Muscle layer of colon (tissue), 2 donors: ENCODE measurements at regions not wholly inside any gene's neighbourhood (a gene's known extent, or its start where the extent isn't known, plus 50 kb on each side); places are given as distances from the start of the nearest gene placed in this dataset.
A peak's percentile ranks its signal among the peaks of the same experiment; 100 is the strongest.

Source experiments
- H3K27ac ChIP-seq: one replicate; pipeline ENCODE4 v1.7.0; 2013; ENCODE audit warnings: low read depth, mild to moderate bottlenecking, low read length, moderate library complexity
- H3K27me3 ChIP-seq, 2 donors: one replicate each; pipeline ENCODE4 v1.7.0; 2013; ENCODE audit warnings: low read length in 2 of 2, mild to moderate bottlenecking in 2 of 2; ENCODE audit not compliant: insufficient read depth in 2 of 2, control insufficient read depth in 1 of 2
- H3K36me3 ChIP-seq: one replicate; pipeline ENCODE4 v1.7.0; 2013; ENCODE audit warnings: mild to moderate bottlenecking, low read length; ENCODE audit not compliant: insufficient read depth
- H3K4me1 ChIP-seq: one replicate; pipeline ENCODE4 v1.7.0; 2013; ENCODE audit warnings: mild to moderate bottlenecking, low read length; ENCODE audit not compliant: insufficient read depth
- H3K4me3 ChIP-seq, 2 donors: one replicate each; pipeline ENCODE4 v1.7.0; 2013; ENCODE audit warnings: low read length in 2 of 2, low read depth in 1 of 2, mild to moderate bottlenecking in 1 of 2, moderate library complexity in 1 of 2
- H3K9ac ChIP-seq: one replicate; pipeline ENCODE4 v1.7.0; 2013; ENCODE audit warnings: low read length
- H3K9me3 ChIP-seq: one replicate; pipeline ENCODE4 v1.7.0; 2013; ENCODE audit warnings: mild to moderate bottlenecking, low read length
- donor health status: abdominal sarcoma.
- donor health status: Adenocarcinoma of cecum.

DNA sequence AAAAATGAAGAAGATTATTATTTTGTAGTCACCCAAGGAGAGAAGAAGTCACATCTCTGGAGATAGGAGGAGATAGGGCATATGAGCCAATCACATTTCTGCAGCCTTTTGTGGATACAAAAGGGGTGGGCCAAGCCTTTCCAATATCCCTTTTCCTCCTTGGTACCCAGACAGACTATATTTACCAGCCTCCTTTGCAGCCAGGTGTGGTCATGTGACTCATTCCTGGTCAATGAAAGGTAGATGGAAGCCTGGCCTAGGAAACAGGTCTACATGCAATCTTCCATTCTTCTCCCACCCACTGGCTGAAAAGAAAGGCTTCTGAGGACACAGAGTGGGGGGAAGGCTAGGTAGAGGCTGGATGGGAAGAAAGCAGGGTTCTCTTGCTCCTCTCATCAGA is 58.1 kb upstream of the ERG start:
- Histone ChIP-seq H3K27me3 (no peaks in the 10 kb centered on the region), H3K9ac (no peak overlapping the region), H3K4me1 (no peaks in the 10 kb centered on the region), H3K27ac (no peak overlapping the region), H3K36me3 (no peaks in the 10 kb centered on the region), H3K4me3 (no peak overlapping the region), H3K9me3 (no peaks in the 10 kb centered on the region)

DNA sequence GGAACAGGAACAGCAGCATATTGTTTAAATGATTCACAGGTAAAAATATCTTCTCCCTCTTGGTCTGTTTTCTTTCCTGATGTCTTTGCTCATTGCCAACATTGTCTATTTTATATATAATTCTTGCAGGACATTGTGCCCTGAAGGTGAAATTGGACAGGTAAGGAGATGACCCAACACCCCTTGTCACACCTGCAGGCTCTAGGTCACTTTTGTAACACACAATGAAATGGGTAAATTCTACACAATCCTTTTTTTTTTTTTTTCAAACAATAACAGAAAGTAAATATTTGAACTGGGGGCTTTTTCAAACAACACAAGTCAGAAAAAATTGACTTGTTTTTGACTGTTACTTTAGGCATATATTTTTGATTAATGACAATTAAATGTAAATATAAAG is 62.9 kb upstream of the ERG start:
- Histone ChIP-seq H3K4me1 (no peaks in the 10 kb centered on the region), H3K4me3 (no peak overlapping the region), H3K9me3 (no peaks in the 10 kb centered on the region), H3K27ac (no peak overlapping the region), H3K27me3 (no peaks in the 10 kb centered on the region), H3K9ac (no peak overlapping the region), H3K36me3 (no peaks in the 10 kb centered on the region)

DNA sequence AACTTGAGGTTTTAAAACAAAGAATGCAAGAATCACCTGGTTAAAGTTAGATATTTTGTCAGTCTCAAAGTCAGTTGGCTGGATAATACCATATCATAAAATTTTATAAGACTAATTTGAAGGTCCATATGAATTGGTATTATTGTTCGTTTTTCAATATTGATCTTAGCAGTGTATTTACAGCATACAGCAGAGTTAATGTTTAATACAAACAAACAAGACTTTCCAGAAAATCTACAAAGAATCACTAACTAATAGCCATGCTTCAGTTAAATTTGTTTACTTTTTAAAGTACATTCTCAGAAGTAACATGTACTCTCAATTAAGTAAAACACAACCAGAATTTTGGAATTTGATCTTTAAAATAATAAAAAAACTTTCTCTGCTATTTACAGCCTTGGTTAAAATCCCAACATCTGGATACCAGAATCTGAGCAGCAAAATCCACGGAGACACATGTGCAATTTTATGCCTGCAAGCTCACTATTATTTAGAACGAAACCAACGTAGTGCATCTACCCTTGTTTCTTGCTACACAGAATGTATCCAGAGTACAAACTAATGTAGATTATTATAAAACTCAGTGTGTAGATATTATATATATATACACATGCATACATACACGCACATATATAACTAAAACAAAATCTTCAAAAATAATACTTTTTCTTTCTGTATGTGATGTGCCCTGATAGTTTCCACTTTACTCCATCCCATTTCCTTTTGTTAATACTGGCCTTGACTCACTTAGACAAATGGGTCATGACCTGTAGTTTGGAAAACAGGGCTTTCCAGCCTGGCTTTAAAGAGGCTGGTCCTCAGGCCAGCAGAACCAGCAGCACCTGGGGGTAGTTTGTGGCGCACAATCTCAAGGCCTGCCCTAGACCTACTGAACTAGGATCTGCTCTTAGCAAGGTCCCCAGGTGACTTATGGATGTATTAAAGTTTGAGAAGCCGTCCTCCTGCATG is 63.6 kb upstream of the ERG start:
- H3K9ac ChIP-seq, result no peak overlapping the region
- no peaks in the 10 kb centered on the region for H3K4me1 ChIP-seq
- no peak overlapping the region for H3K4me3 ChIP-seq
- H3K27ac ChIP-seq, result no peak overlapping the region
- peaks cover 0 to 2% of the 10 kb centered on the region in 2 donors for H3K27me3 ChIP-seq
- H3K36me3 ChIP-seq, result no peaks in the 10 kb centered on the region
- H3K9me3 ChIP-seq, result no peaks in the 10 kb centered on the region

GRCh38 chr21:38567335-38567969 is 69.2 kb upstream of the ERG start:
- Histone ChIP-seq H3K27me3 (peaks cover 0 to 14% of the 10 kb centered on the region in 2 donors), H3K9ac (no peak overlapping the region), H3K27ac (no peak overlapping the region), H3K36me3 (no peaks in the 10 kb centered on the region), H3K9me3 (no peaks in the 10 kb centered on the region), H3K4me1 (no peaks in the 10 kb centered on the region), H3K4me3 (peak overlapping the region in 1 of 2 donors; percentile 19)

DNA sequence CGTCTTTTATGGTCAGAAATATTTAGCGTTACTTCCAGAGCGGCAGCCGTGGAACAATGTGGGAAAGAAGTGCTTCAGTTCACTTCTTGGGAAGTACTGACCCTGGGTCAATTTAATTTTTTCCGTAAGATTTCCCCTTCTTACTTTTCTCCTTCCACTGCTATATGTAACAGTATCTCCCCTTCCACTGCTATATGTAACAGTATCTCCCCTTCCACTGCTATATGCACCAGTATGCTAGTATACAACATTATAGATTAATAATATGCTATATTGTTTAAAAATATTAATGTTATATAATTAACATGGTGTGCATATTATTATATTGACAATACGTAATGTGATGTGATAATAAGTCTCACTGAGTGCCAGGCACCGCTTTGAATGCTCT is 69.7 kb upstream of the ERG start:
- Histone ChIP-seq H3K36me3 (no peaks in the 10 kb centered on the region), H3K9ac (no peak overlapping the region), H3K27me3 (peaks cover 0 to 14% of the 10 kb centered on the region in 2 donors), H3K27ac (no peak overlapping the region), H3K4me3 (peak overlapping the region in 1 of 2 donors; percentile 19), H3K9me3 (no peaks in the 10 kb centered on the region), H3K4me1 (no peaks in the 10 kb centered on the region)

DNA sequence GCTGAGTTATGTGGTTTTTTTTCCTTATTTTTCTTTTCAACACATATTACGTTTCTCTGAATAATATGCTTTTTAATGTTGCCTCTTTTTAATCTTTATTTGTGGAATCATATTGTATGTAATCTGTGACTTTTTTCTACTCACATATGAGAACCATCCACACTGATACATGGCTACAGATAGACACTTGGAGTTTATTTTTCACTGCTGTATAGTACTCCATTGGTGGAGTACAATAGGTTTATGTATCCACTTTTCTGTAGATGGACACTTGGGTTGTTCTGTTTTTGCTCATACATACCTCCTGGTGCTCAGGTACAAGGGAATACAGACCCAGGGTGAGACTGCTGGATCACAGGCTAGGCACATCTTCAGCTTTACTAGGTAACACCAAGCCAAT is 71.5 kb upstream of the ERG start:
- H3K4me1 ChIP-seq, result no peaks in the 10 kb centered on the region
- peaks cover 0 to 14% of the 10 kb centered on the region in 2 donors for H3K27me3 ChIP-seq
- H3K27ac ChIP-seq, result no peak overlapping the region
- no peaks in the 10 kb centered on the region for H3K36me3 ChIP-seq
- H3K9me3 ChIP-seq, result no peaks in the 10 kb centered on the region
- no peak overlapping the region for H3K4me3 ChIP-seq
- H3K9ac ChIP-seq, result no peak overlapping the region

- no peaks in the 10 kb centered on the region for H3K9me3 ChIP-seq
- H3K9ac ChIP-seq, result no peak overlapping the region
- no peak overlapping the region for H3K27ac ChIP-seq
- no peak overlapping the region for H3K4me3 ChIP-seq
- H3K27me3 ChIP-seq, result peaks cover 0 to 14% of the 10 kb centered on the region in 2 donors
- H3K36me3 ChIP-seq, result no peaks in the 10 kb centered on the region
- H3K4me1 ChIP-seq, result no peaks in the 10 kb centered on the region
These were observed 72.3 kb upstream of the ERG start for GRCh38 chr21:38570596-38570995.

- Histone ChIP-seq H3K27ac (no peak overlapping the region), H3K36me3 (no peaks in the 10 kb centered on the region), H3K4me3 (no peak overlapping the region), H3K9ac (no peak overlapping the region), H3K27me3 (no peaks in the 10 kb centered on the region), H3K4me1 (no peaks in the 10 kb centered on the region), H3K9me3 (no peaks in the 10 kb centered on the region)
These were observed 76.8 kb upstream of the ERG start for GRCh38 chr21:38574895-38575575.

DNA sequence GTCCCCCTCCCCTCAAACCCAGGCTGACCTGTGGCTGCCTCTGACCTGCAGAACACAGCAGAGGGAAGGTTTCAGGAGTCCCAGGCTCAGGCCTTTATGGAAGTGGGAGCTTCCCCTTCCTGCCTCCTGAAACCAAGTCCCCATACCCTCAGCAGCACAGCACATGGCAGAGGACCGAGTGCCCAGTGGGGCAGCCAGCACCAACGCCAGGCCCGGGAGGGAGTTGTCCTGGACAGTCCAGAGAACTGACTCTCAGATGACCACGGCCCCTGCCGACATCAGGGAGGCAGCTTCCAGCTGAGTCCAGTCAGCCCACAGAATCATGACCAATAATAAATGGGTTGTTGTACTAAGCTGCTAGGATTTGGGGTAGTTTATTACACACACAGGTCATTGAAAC is 79.6 kb upstream of the ERG start:
- H3K36me3 ChIP-seq, result no peaks in the 10 kb centered on the region
- no peak overlapping the region for H3K9ac ChIP-seq
- no peaks in the 10 kb centered on the region for H3K9me3 ChIP-seq
- H3K4me1 ChIP-seq, result no peaks in the 10 kb centered on the region
- H3K4me3 ChIP-seq, result no peak overlapping the region
- H3K27ac ChIP-seq, result no peak overlapping the region
- H3K27me3 ChIP-seq, result no peaks in the 10 kb centered on the region

GRCh38 chr21:38590449-38591217 is 92.4 kb upstream of the ERG start:
- H3K4me1 ChIP-seq, result no peaks in the 10 kb centered on the region
- H3K36me3 ChIP-seq, result no peaks in the 10 kb centered on the region
- no peak overlapping the region for H3K27ac ChIP-seq
- H3K9ac ChIP-seq, result no peak overlapping the region
- H3K27me3 ChIP-seq, result no peaks in the 10 kb centered on the region
- H3K9me3 ChIP-seq, result no peaks in the 10 kb centered on the region
- H3K4me3 ChIP-seq, result no peak overlapping the region

GRCh38 chr21:38591218-38591537 is 92.9 kb upstream of the ERG start:
- no peaks in the 10 kb centered on the region for H3K9me3 ChIP-seq
- H3K4me1 ChIP-seq, result no peaks in the 10 kb centered on the region
- H3K27me3 ChIP-seq, result no peaks in the 10 kb centered on the region
- H3K9ac ChIP-seq, result no peak overlapping the region
- H3K27ac ChIP-seq, result no peak overlapping the region
- no peaks in the 10 kb centered on the region for H3K36me3 ChIP-seq
- no peak overlapping the region for H3K4me3 ChIP-seq
